HEK293 (cell line): ENCODE measurements at regions not wholly inside any gene's neighbourhood (a gene's known extent, or its start where the extent isn't known, plus 50 kb on each side); places are given as distances from the start of the nearest gene placed in this dataset.
"Not testable (repeated sequence)": the region's sequence is repeated elsewhere in the genome, so short reads cannot be mapped to it uniquely, and the experiment has no call there.

ENCODE experiments used
- CTCF ChIA-PET: fragments of 350-600 bp; formaldehyde crosslinking; extraction: SDS; loops from one replicate; lab custom pipeline; 2021; ENCODE audit warnings: antibody characterized with exemption; lab: Yijun Ruan, JAX
- POLR2A ChIA-PET: fragments of 300-600 bp; formaldehyde crosslinking; extraction: SDS; loops from one replicate; lab custom pipeline; 2020; ENCODE audit warnings: antibody characterized with exemption, inconsistent platforms; lab: Yijun Ruan, JAX
- H3K27ac ChIP-seq: fragments of 200-500 bp; sonication (Bioruptor generic); 2 replicates; pipeline ENCODE4 v1.5.1; 2014; ENCODE audit warnings: low read depth, low read length, control low read depth, inconsistent platforms; ENCODE audit errors: extremely low read depth
- H3K36me3 ChIP-seq, 2 experiments: fragments of 200-500 bp in 1 of 2; sonication (Bioruptor generic) in 1 of 2; 1 replicate in 1 of 2; 2 replicates in 1 of 2; pipeline ENCODE4 v1.5.1; 2014 to 2017; ENCODE audit warnings: inconsistent platforms in 2 of 2, low read length in 2 of 2; ENCODE audit not compliant: control insufficient read depth in 2 of 2, insufficient read depth in 1 of 2
- H3K4me1 ChIP-seq: fragments of 200-500 bp; sonication (Bioruptor generic); 2 replicates; pipeline ENCODE4 v1.5.1; 2014; ENCODE audit warnings: mild to moderate bottlenecking, low read length, inconsistent platforms; ENCODE audit not compliant: control insufficient read depth, insufficient read depth
- H3K4me3 ChIP-seq: 2 replicates; pipeline ENCODE4 v1.5.1; 2011; ENCODE audit warnings: low read depth, mild to moderate bottlenecking, control low read depth, low read length, moderate library complexity
- H3K9me3 ChIP-seq: fragments of 200-500 bp; sonication (Bioruptor generic); 2 replicates; pipeline ENCODE4 v1.5.1; 2014; ENCODE audit warnings: low read depth, low read length, inconsistent platforms; ENCODE audit not compliant: control insufficient read depth, insufficient read depth
- BCL11A ChIP-seq: fragments of 450-650 bp; formaldehyde crosslinking; IDR thresholded peaks from 2 replicates; pipeline ENCODE4 v1.5.1; 2016; ENCODE audit warnings: low read depth, missing biosample characterization, missing genetic modification characterization
- HIC1 ChIP-seq: fragments of 450-650 bp; formaldehyde crosslinking; IDR thresholded peaks from 2 replicates; pipeline ENCODE4 v1.5.1; 2016; ENCODE audit warnings: missing biosample characterization, missing genetic modification characterization
- KLF16 ChIP-seq: fragments of 450-650 bp; formaldehyde crosslinking; IDR thresholded peaks from 2 replicates; pipeline ENCODE4 v1.5.1; 2017; ENCODE audit warnings: missing biosample characterization, missing genetic modification characterization
- PRDM4 ChIP-seq: fragments of 450-650 bp; formaldehyde crosslinking; IDR thresholded peaks from 2 replicates; pipeline ENCODE4 v1.5.1; 2017; ENCODE audit warnings: missing biosample characterization, missing genetic modification characterization
- SP7 ChIP-seq: fragments of 450-650 bp; formaldehyde crosslinking; IDR thresholded peaks from 2 replicates; pipeline ENCODE4 v1.5.1; 2016; ENCODE audit warnings: missing biosample characterization, missing genetic modification characterization
- TRIM28 ChIP-seq: IDR thresholded peaks from 2 replicates; pipeline ENCODE4 v1.6.1; 2011; ENCODE audit warnings: low read length, control low read depth, borderline replicate concordance
- ZBTB44 ChIP-seq: fragments of 450-650 bp; IDR thresholded peaks from 2 replicates; pipeline ENCODE4 v1.5.1; 2018; ENCODE audit warnings: missing biosample characterization, mild to moderate bottlenecking, missing genetic modification characterization
- ZNF157 ChIP-seq: fragments of 450-650 bp; formaldehyde crosslinking; IDR thresholded peaks from 2 replicates; pipeline ENCODE4 v1.5.1; 2016; ENCODE audit warnings: missing biosample characterization, missing genetic modification characterization
- ZNF16 ChIP-seq: fragments of 450-650 bp; formaldehyde crosslinking; IDR thresholded peaks from 2 replicates; pipeline ENCODE4 v1.5.1; 2016; ENCODE audit warnings: low read depth, missing biosample characterization, missing genetic modification characterization
- ZNF175 ChIP-seq: fragments of 450-650 bp; formaldehyde crosslinking; IDR thresholded peaks from 2 replicates; pipeline ENCODE4 v1.5.1; 2016; ENCODE audit warnings: missing biosample characterization, missing genetic modification characterization
- ZNF23 ChIP-seq: fragments of 450-650 bp; formaldehyde crosslinking; IDR thresholded peaks from 2 replicates; pipeline ENCODE4 v1.5.1; 2016; ENCODE audit warnings: missing biosample characterization, missing genetic modification characterization, borderline replicate concordance
- ZNF239 ChIP-seq: fragments of 450-650 bp; formaldehyde crosslinking; IDR thresholded peaks from 2 replicates; pipeline ENCODE4 v1.5.1; 2016; ENCODE audit warnings: missing biosample characterization, missing genetic modification characterization
- ZNF248 ChIP-seq: fragments of 450-650 bp; formaldehyde crosslinking; IDR thresholded peaks from 2 replicates; pipeline ENCODE4 v1.5.1; 2017; ENCODE audit warnings: missing biosample characterization, missing genetic modification characterization
- ZNF560 ChIP-seq: fragments of 450-650 bp; formaldehyde crosslinking; IDR thresholded peaks from 2 replicates; pipeline ENCODE4 v1.5.1; 2017; ENCODE audit warnings: missing biosample characterization, missing genetic modification characterization, borderline replicate concordance
- ZNF677 ChIP-seq: fragments of 450-650 bp; IDR thresholded peaks from 2 replicates; pipeline ENCODE4 v1.5.0; 2018; ENCODE audit warnings: missing biosample characterization, mild to moderate bottlenecking, missing genetic modification characterization, moderate library complexity
- ZSCAN30 ChIP-seq: fragments of 450-650 bp; IDR thresholded peaks from 2 replicates; pipeline ENCODE4 v1.5.1; 2018; ENCODE audit warnings: missing biosample characterization, mild to moderate bottlenecking, missing genetic modification characterization, moderate library complexity

- TF ChIP-seq HIC1 (tag by site-specific recombination) (no peak), PRDM4 (tag by site-specific recombination) (no peak), ZNF239 (no peak), ZNF560 (tag by site-specific recombination) (no peak), SP7 (tag by site-specific recombination) (no peak), ZNF16 (tag by site-specific recombination) (no peak), ZNF23 (no peak), ZNF175 (tag by site-specific recombination) (no peak)
These were observed 713.3 kb downstream of the COL12A1 start (continued) for GRCh38 chr6:74492587-74492986.

GRCh38 chr6:74491844-74492374 is 713.9 kb downstream of the COL12A1 start:
- TF ChIP-seq ZNF677 (tag by site-specific recombination) (no peak), TRIM28 (no peak), KLF16 (tag by site-specific recombination) (no peak), ZNF157 (tag by site-specific recombination) (no peak), ZBTB44 (no peak), ZSCAN30 (tag by site-specific recombination) (no peak), BCL11A (tag by site-specific recombination) (no peak), ZNF248 (tag by site-specific recombination) (no peak)
- H3K36me3 ChIP-seq: no peaks in the 10 kb centered on the region
- H3K4me1 ChIP-seq: no peaks in the 10 kb centered on the region
- no peak overlapping the region for H3K27ac ChIP-seq
- H3K9me3 ChIP-seq: no peaks in the 10 kb centered on the region
- CTCF ChIA-PET: no interaction called here
- POLR2A ChIA-PET: no interaction called here
- H3K4me3 ChIP-seq: no peak overlapping the region

GRCh38 chr6:74488726-74489125 is 717.1 kb downstream of the COL12A1 start:
- CTCF ChIA-PET, POLR2A ChIA-PET: not testable (repeated sequence)

More at GRCh38 chr6:74488726-74489125, 717.1 kb downstream of the COL12A1 start:
- not testable (repeated sequence) for H3K4me1 ChIP-seq, H3K36me3 ChIP-seq, H3K9me3 ChIP-seq, H3K4me3 ChIP-seq, H3K27ac ChIP-seq
